DND-41 (cell line): ENCODE measurements at regions not wholly inside any gene's neighbourhood (a gene's known extent, or its start where the extent isn't known, plus 50 kb on each side); places are given as distances from the start of the nearest gene placed in this dataset.
"Not testable (repeated sequence)": the region's sequence is repeated elsewhere in the genome, so short reads cannot be mapped to it uniquely, and the experiment has no call there.

Experiments
- ATAC-seq: fragments of 200-7000 bp; cut with Tn5 transposase; 3 replicates; pipeline ENCODE4 v1.9.1; 2021; ENCODE audit warnings: low read depth; ENCODE audit not compliant: insufficient read depth
- DNase-seq: peaks from one replicate; pipeline ENCODE4 v3.0.0-alpha.2; 2020
- H2AFZ ChIP-seq: 2 replicates; pipeline ENCODE4 v1.6.0; 2012; ENCODE audit warnings: low read depth, low read length
- H3K27ac ChIP-seq: 2 replicates; pipeline ENCODE4 v1.5.1; 2012; ENCODE audit warnings: low read length, inconsistent platforms
- H3K27me3 ChIP-seq: fragments of 200-600 bp; sonication (generic); 2 replicates; pipeline ENCODE4 v1.6.0; 2012; ENCODE audit warnings: low read length, mild to moderate bottlenecking, inconsistent platforms; ENCODE audit not compliant: insufficient read depth, poor library complexity
- H3K36me3 ChIP-seq: 2 replicates; pipeline ENCODE4 v1.5.1; 2012; ENCODE audit warnings: low read length, inconsistent platforms; ENCODE audit not compliant: insufficient read depth
- H3K4me1 ChIP-seq: 2 replicates; pipeline ENCODE4 v1.5.1; 2012; ENCODE audit warnings: mild to moderate bottlenecking, low read length; ENCODE audit not compliant: insufficient read depth
- H3K4me2 ChIP-seq: 2 replicates; pipeline ENCODE4 v1.6.0; 2012; ENCODE audit warnings: mild to moderate bottlenecking, moderate library complexity, low read length, inconsistent platforms; ENCODE audit not compliant: insufficient read depth
- H3K4me3 ChIP-seq, 2 experiments: fragments of 200-600 bp in 1 of 2; shearing (Covaris generic) in 1 of 2; 2 replicates each; pipeline ENCODE4 v1.5.1; 2012 to 2016; ENCODE audit warnings: inconsistent platforms in 2 of 2, low read length in 2 of 2, mild to moderate bottlenecking in 2 of 2, low read depth in 1 of 2, moderate library complexity in 1 of 2
- H3K79me2 ChIP-seq: 2 replicates; pipeline ENCODE4 v1.6.0; 2012; ENCODE audit warnings: low read length, inconsistent platforms; ENCODE audit not compliant: insufficient read depth
- H3K9ac ChIP-seq: 2 replicates; pipeline ENCODE4 v1.6.0; 2012; ENCODE audit warnings: low read depth, mild to moderate bottlenecking, inconsistent platforms, low read length, moderate library complexity
- H3K9me3 ChIP-seq: 2 replicates; pipeline ENCODE4 v1.5.1; 2012; ENCODE audit warnings: low read length, moderate library complexity, mild to moderate bottlenecking, inconsistent platforms; ENCODE audit not compliant: insufficient read depth, severe bottlenecking
- H4K20me1 ChIP-seq: 2 replicates; pipeline ENCODE4 v1.6.0; 2012; ENCODE audit warnings: low read length; ENCODE audit not compliant: insufficient read depth
- EZH2 ChIP-seq: IDR thresholded peaks from 3 replicates; pipeline ENCODE4 v1.6.1; 2012; ENCODE audit warnings: borderline replicate concordance, low read depth, mild to moderate bottlenecking, moderate library complexity, low read length, inconsistent platforms; ENCODE audit not compliant: severe bottlenecking
- TF ChIP-seq, protein P1 (sequence below): IDR thresholded peaks from 2 replicates; pipeline ENCODE4 v1.5.1; 2012; ENCODE audit warnings: borderline replicate concordance, low read length, moderate library complexity, mild to moderate bottlenecking; ENCODE audit not compliant: poor library complexity, severe bottlenecking; ENCODE audit errors: extremely low read depth

DNA sequence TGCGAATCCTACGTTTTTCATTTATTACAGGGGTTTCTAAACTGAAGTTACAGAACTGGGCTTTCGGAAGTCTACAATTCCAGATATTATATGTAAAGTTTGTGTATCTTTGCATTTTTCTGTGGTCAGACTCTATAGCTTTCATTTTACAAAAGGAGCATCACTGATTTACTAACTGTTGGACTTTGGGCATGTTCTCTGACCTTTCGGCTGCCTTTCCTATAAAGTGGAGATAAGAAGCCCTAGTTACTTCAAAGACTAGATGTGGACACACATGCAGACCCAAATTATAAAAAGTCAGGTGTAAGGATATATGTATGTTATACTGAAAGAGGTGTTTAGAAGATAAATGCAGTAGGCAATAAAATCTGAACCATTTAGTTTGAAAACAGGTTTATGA is 126.6 kb upstream of the PRKCQ start:
- no peak for ATAC-seq
- TF ChIP-seq EZH2 = no peak
- TF ChIP-seq, protein P1, sequence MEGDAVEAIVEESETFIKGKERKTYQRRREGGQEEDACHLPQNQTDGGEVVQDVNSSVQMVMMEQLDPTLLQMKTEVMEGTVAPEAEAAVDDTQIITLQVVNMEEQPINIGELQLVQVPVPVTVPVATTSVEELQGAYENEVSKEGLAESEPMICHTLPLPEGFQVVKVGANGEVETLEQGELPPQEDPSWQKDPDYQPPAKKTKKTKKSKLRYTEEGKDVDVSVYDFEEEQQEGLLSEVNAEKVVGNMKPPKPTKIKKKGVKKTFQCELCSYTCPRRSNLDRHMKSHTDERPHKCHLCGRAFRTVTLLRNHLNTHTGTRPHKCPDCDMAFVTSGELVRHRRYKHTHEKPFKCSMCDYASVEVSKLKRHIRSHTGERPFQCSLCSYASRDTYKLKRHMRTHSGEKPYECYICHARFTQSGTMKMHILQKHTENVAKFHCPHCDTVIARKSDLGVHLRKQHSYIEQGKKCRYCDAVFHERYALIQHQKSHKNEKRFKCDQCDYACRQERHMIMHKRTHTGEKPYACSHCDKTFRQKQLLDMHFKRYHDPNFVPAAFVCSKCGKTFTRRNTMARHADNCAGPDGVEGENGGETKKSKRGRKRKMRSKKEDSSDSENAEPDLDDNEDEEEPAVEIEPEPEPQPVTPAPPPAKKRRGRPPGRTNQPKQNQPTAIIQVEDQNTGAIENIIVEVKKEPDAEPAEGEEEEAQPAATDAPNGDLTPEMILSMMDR = no peak

DNA sequence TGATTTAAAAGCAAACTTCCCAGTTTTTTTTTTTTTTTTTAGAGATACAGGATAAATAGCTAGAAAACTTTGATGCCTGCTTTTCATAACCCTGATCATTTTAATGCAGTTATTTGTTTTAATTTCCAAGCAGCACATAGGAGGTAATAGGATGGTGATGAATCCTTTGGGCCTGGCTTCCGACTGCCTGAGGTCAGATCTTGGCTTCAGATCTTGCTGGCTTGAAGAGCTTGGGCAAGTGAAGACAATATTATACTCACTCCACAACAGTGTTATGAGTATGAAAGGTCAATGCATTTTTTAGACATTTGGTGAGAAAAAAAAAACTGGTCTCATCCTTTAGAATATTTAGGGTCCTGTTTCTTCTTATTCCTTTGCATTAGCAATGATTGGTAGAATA is 124.8 kb upstream of the PRKCQ start:
- no peaks in the 10 kb centered on the region for H3K79me2 ChIP-seq
- ATAC-seq = no peak
- peaks cover 14% of the 10 kb centered on the region for H3K27me3 ChIP-seq

More for the DNA sequence above, 126.6 kb upstream of the PRKCQ start:
- Histone ChIP-seq H3K4me2 (no peak overlapping the region), H3K9ac (no peak overlapping the region), H2AFZ (no peak overlapping the region), H3K4me1 (no peaks in the 10 kb centered on the region), H4K20me1 (no peaks in the 10 kb centered on the region), H3K36me3 (no peaks in the 10 kb centered on the region), H3K4me3 (no peak overlapping the region), H3K9me3 (no peaks in the 10 kb centered on the region), H3K27me3 (peaks cover 14% of the 10 kb centered on the region), H3K27ac (no peak overlapping the region), H3K79me2 (no peaks in the 10 kb centered on the region)
- DNase-seq = no peak

GRCh38 chr10:6702833-6703232 is 122.8 kb upstream of the PRKCQ start:
- not testable (repeated sequence) for H4K20me1 ChIP-seq, H3K4me2 ChIP-seq, H3K36me3 ChIP-seq, ATAC-seq, H3K27ac ChIP-seq, H3K79me2 ChIP-seq, DNase-seq, H2AFZ ChIP-seq, H3K4me3 ChIP-seq, H3K9ac ChIP-seq, H3K4me1 ChIP-seq, H3K9me3 ChIP-seq, H3K27me3 ChIP-seq

More for the DNA sequence above, 124.8 kb upstream of the PRKCQ start:
- Histone ChIP-seq H3K4me2 (no peak overlapping the region), H3K4me3 (no peak overlapping the region), H2AFZ (no peak overlapping the region), H4K20me1 (no peaks in the 10 kb centered on the region), H3K36me3 (no peaks in the 10 kb centered on the region), H3K9me3 (no peaks in the 10 kb centered on the region), H3K27ac (no peak overlapping the region), H3K9ac (no peak overlapping the region), H3K4me1 (no peaks in the 10 kb centered on the region)
- DNase-seq = no peak
- TF ChIP-seq EZH2 = no peak
- TF ChIP-seq, protein P1 = no peak

GRCh38 chr10:6702030-6702429 is 122.0 kb upstream of the PRKCQ start:
- Histone ChIP-seq H3K27ac (no peak overlapping the region), H3K9ac (no peak overlapping the region), H3K36me3 (no peaks in the 10 kb centered on the region), H2AFZ (no peak overlapping the region), H3K4me3 (no peak overlapping the region), H3K79me2 (no peaks in the 10 kb centered on the region), H4K20me1 (no peaks in the 10 kb centered on the region), H3K4me2 (no peak overlapping the region), H3K27me3 (no peaks in the 10 kb centered on the region), H3K9me3 (no peaks in the 10 kb centered on the region), H3K4me1 (no peaks in the 10 kb centered on the region)
- no peak for DNase-seq
- TF ChIP-seq, protein P1 = no peak
- no peak for TF ChIP-seq EZH2
- ATAC-seq = no peak
